Muscle layer of duodenum (tissue), 2 donors: ENCODE measurements at regions not wholly inside any gene's neighbourhood (a gene's known extent, or its start where the extent isn't known, plus 50 kb on each side); places are given as distances from the start of the nearest gene placed in this dataset.

Experiments
- H3K27ac ChIP-seq: one replicate; pipeline ENCODE4 v1.7.0; 2013; ENCODE audit warnings: mild to moderate bottlenecking, low read length
- H3K27me3 ChIP-seq: one replicate; pipeline ENCODE4 v1.7.0; 2013; ENCODE audit warnings: low read depth, mild to moderate bottlenecking, control low read depth, low read length
- H3K36me3 ChIP-seq, 2 donors: one replicate each; pipeline ENCODE4 v1.7.0; 2013; ENCODE audit warnings: low read length in 2 of 2, control low read depth in 1 of 2, mild to moderate bottlenecking in 1 of 2; ENCODE audit not compliant: insufficient read depth in 2 of 2, control insufficient read depth in 1 of 2
- H3K4me1 ChIP-seq, 2 donors: one replicate each; pipeline ENCODE4 v1.7.0; 2013; ENCODE audit warnings: low read length in 2 of 2, mild to moderate bottlenecking in 2 of 2, control low read depth in 1 of 2, moderate library complexity in 1 of 2; ENCODE audit not compliant: insufficient read depth in 2 of 2, control insufficient read depth in 1 of 2
- H3K4me3 ChIP-seq, 2 donors: one replicate each; pipeline ENCODE4 v1.7.0; 2013; ENCODE audit warnings: low read length in 2 of 2, low read depth in 1 of 2, mild to moderate bottlenecking in 1 of 2
- H3K9me3 ChIP-seq, 2 donors: one replicate each; pipeline ENCODE4 v1.7.0; 2013; ENCODE audit warnings: low read length in 2 of 2, control low read depth in 1 of 2, mild to moderate bottlenecking in 1 of 2; ENCODE audit not compliant: control insufficient read depth in 1 of 2
- donor health status: healthy.

DNA sequence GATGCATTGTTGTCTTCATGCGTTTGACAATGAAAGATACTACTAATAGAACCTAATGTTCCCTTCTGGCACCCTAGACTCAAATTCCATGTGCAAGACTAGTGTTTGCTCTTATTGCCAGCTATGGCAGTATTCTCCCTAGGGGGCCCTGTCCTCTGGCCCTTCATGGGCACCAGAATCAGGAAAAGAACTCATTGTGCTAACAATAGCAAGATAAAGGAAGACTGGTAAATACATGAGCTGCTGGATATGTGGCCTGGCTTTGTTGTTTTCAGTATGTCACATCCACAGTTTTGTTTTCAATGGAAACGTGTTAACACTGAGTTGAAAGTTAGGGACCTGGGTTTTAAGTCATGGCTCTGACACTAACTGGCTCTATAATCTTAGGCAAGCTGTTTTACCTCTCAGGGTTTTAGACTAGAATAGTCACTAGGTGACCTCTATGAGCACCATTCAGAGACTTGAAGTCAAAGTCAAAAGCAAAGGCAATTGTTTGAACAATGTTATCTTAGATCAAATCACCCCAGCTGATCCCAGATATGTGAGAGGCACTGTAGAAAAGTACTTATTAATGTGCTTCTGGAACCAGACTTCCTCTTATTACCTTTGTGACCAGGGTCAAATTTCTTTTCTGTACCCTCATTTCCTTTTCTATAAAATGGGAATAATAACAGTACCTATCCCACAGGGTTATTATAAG is 253.7 kb upstream of the DIAPH2 start:
- H3K27ac ChIP-seq: no peak overlapping the region
- H3K4me3 ChIP-seq: no peak overlapping the region
- no peaks in the 10 kb centered on the region for H3K9me3 ChIP-seq
- H3K27me3 ChIP-seq: no peaks in the 10 kb centered on the region
- H3K4me1 ChIP-seq: no peaks in the 10 kb centered on the region
- no peaks in the 10 kb centered on the region for H3K36me3 ChIP-seq

DNA sequence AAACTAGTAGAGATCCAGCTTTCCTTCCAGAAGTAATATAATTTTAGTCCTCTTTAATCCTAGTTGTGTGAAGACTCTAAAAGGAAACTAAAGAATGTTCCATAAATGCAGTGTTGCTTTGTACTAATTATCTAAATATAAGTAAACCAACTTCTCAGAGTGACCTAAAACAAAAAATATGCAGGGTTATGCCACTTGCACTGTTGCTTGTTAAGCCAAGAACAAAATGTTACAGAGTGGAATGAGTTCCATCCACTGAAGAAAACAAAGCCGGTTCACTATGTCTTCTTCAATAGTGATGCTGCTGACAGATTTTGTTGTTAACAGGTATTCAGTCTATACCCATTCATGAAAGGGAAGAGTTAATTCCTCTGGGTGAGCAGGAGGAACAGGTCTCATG is 252.0 kb upstream of the DIAPH2 start:
- H3K27me3 ChIP-seq: no peaks in the 10 kb centered on the region
- no peaks in the 10 kb centered on the region for H3K4me1 ChIP-seq
- no peaks in the 10 kb centered on the region for H3K9me3 ChIP-seq
- H3K36me3 ChIP-seq: no peaks in the 10 kb centered on the region
- H3K4me3 ChIP-seq: no peak overlapping the region
- H3K27ac ChIP-seq: no peak overlapping the region

DNA sequence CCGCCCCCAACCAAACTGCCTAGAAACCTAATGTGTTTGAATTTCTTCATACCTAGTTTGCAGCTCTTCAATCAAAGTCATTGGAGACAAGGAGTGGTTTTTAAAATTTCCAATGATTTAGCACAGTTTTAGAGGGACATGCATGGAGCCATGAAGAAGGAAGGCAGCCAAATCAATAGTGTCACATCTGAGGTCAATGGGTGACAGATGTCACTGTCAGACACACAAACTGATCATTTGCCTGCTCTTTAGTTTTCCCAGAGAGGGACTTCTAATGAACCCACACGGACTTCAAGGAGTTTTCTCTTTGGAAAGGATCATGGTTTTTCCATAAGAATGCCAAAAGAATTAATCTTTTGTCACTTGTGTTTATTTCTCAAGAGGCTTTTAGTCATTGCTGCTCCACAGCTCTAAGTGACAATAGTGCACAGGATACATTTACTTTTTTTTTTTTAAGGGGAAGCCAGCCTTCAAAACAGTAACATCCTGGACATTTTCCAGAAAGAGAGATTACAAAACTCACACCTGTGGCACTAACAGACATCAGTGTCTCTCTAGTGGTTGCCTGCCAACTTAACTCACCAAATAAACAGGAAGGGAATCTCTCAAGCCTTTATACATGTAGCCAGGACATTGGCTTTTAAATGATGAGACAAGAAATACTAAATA is 251.1 kb upstream of the DIAPH2 start:
- Histone ChIP-seq H3K4me1 (no peaks in the 10 kb centered on the region), H3K27ac (no peak overlapping the region), H3K27me3 (no peaks in the 10 kb centered on the region)

DNA sequence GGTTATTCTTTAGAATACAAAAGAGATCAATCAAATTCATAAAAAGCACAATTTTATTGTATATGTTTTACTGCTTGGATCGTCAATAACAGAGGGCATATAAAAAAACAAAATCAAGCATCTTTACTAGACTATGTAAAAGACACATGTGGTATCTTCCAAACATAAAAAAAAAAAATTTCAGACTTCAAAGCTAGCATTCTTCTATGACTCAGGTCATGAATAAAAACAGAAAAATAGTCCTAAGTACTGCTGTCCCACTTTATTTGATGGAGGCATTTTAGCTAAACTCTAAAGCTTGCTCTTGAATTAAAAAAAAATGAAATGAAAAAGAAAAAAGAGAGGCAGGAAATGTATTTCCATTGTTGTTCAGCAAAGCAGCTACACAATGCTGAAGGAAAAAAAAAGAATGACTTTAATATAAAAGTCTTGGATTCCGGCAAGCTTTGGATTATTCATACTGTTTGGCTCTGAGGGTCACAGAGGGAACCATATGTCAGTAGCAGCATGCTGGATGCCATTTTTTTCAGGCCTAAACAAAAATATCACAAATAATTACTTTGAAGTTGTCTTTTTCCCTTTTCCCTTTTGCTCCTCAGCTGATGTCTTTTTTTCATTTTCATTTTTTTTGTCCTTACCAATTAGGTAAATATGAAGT is 249.1 kb upstream of the DIAPH2 start:
- H3K27me3 ChIP-seq: no peaks in the 10 kb centered on the region

More for the DNA sequence above, 251.1 kb upstream of the DIAPH2 start:
- Histone ChIP-seq H3K9me3 (no peaks in the 10 kb centered on the region), H3K36me3 (no peaks in the 10 kb centered on the region), H3K4me3 (no peak overlapping the region)

DNA sequence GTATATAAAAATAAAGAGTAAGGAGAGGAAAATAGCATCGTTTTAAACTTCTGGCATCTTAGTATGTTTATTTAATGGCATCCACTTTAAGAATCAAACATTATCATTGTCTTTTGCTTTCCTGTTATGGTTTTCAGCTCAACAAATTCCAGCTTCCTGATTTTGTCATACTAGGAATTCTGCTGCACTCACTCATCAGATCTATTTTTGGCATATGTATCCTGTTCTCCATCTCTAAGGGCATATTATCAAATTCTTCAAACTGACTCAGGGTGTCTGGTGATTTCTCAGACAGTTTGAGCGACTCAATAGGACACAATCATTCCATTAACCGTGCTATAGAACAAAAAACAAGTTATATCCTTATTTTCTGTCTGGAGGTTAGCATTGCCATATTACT is 248.5 kb upstream of the DIAPH2 start:
- no peaks in the 10 kb centered on the region for H3K36me3 ChIP-seq
- H3K4me1 ChIP-seq: no peaks in the 10 kb centered on the region
- no peaks in the 10 kb centered on the region for H3K27me3 ChIP-seq
- no peaks in the 10 kb centered on the region for H3K9me3 ChIP-seq
- no peak overlapping the region for H3K4me3 ChIP-seq
- no peak overlapping the region for H3K27ac ChIP-seq

More for the DNA sequence above, 249.1 kb upstream of the DIAPH2 start:
- H3K4me1 ChIP-seq: no peaks in the 10 kb centered on the region
- no peaks in the 10 kb centered on the region for H3K9me3 ChIP-seq
- H3K4me3 ChIP-seq: no peak overlapping the region
- H3K36me3 ChIP-seq: no peaks in the 10 kb centered on the region
- no peak overlapping the region for H3K27ac ChIP-seq

DNA sequence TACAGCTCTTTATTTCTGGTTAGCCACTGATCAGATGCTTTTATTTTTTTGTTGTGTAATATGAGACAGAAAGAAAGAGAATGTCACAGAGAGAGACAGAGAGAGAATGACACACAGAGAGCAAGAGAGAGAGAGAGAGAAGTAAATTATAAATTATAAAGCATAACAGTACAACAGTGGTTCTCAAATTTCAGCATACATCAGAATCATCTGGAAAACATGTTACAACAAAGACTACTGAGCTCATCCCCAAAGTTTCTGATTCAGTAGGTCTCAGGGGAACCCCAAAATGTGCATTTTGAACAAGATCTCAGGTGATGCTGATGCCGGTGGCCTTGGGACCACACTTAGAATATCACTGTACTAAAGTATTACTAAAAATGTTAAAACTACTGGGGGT is 245.8 kb upstream of the DIAPH2 start:
- Histone ChIP-seq H3K27ac (no peak overlapping the region), H3K4me1 (no peaks in the 10 kb centered on the region), H3K36me3 (no peaks in the 10 kb centered on the region), H3K9me3 (no peaks in the 10 kb centered on the region), H3K27me3 (no peaks in the 10 kb centered on the region), H3K4me3 (no peak overlapping the region)

DNA sequence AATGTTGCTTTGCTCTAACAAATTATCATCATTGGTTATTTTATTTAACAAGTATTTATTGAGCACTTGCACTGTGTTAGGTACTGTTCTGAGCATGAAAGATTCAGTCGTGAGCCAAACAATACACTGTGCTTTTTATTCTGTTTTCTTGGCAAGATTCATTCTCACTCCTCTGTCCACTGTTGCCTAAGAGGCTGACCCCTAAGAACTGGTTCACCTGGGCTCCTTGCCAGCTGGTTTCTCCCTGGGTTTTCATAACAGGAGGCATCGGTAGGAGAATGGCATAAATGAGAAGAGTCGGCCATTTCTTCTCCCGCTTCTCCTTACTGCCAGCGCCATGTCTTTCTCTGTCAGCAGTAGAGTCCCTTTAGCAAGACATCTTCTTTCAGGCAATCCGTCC is 243.7 kb upstream of the DIAPH2 start:
- H3K27ac ChIP-seq: no peak overlapping the region
- no peaks in the 10 kb centered on the region for H3K36me3 ChIP-seq
- H3K27me3 ChIP-seq: no peaks in the 10 kb centered on the region
- no peaks in the 10 kb centered on the region for H3K4me1 ChIP-seq
- H3K9me3 ChIP-seq: no peaks in the 10 kb centered on the region
- no peak overlapping the region for H3K4me3 ChIP-seq

DNA sequence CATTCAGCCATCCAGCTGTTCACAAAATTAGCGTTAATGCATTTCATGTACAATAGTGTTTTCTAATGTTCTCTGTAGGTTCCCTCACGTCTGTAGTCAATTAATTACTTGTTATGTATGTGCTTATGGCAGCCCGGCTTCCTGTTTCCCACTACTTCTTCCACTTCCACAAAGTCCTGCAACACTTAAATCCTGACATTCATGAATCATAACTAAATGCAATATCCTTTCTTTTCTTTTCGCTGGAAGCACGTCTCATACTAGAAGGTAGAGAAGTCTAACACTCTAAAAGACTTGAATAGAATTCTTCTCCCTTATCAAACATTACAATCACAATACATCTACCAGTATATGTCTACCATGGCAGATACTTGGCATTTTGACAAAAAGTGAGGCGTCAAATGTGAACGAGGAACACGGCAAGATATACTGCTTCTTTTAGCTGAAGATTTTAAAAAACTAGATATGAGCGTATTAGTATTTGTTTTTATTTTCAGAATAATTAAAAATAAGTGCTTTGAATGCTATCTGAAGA is 239.0 kb upstream of the DIAPH2 start:
- H3K9me3 ChIP-seq: no peaks in the 10 kb centered on the region
- H3K27ac ChIP-seq: no peak overlapping the region
- no peaks in the 10 kb centered on the region for H3K27me3 ChIP-seq
- no peak overlapping the region for H3K4me3 ChIP-seq
- no peaks in the 10 kb centered on the region for H3K36me3 ChIP-seq
- no peaks in the 10 kb centered on the region for H3K4me1 ChIP-seq

DNA sequence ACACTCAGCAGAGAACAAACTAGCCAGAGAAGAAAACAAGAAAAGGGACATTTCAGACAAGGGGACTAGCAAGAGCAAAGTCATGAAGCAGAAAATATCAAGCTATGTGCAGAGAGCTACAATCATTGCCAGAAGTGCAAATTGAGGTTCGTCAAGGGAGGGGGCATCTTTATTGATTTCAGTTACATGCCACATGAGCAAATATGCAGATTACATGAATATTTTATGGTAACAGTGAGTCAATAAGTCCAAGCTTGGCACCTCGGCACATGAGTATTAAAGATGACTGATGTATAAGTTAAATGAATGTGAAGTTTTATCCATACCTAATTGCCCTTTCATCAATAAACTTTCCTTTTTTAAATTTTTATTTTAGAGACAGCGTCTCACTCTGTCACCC is 238.1 kb upstream of the DIAPH2 start:
- H3K27ac ChIP-seq: no peak overlapping the region
- H3K27me3 ChIP-seq: no peaks in the 10 kb centered on the region
- H3K4me1 ChIP-seq: no peaks in the 10 kb centered on the region
- no peak overlapping the region for H3K4me3 ChIP-seq
- H3K36me3 ChIP-seq: no peaks in the 10 kb centered on the region
- no peaks in the 10 kb centered on the region for H3K9me3 ChIP-seq

DNA sequence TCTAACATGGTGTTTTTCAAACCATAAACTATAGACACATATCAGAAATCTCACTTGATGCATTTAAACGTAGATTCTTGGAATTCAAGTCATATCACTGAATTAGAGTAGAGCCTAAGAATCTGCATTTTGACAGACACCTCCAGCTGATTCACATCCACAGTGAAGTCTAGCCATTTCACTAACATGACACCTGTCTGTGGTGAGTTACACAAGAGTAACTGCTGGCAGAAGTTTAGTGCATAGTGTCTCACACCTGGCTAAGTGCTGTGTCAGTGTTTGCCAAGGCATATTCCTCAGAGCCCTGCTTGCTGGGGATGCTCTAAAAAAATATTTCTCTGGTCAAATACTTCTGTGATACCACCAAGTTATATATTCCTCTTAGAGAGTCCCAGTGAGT is 237.5 kb upstream of the DIAPH2 start:
- Histone ChIP-seq H3K9me3 (no peaks in the 10 kb centered on the region), H3K4me1 (no peaks in the 10 kb centered on the region), H3K27me3 (no peaks in the 10 kb centered on the region), H3K4me3 (no peak overlapping the region), H3K27ac (no peak overlapping the region), H3K36me3 (no peaks in the 10 kb centered on the region)

DNA sequence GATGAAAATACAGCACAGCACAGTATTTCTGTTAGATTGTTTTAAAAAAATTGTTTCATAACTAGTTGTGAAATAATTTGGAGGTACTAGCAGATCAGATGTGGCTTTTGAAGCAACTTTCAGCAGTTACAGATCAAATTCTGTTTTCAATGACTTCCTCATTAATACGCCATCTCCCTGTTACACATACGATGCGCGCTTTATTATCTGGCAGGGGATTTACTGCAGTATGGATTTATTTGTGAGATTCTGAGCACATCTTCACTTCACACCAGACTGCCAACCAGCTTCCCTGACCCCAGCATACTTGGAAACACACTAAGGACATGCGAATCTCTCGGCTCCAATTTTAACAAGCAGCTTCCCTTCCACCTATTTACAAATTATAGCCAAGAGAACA is 235.5 kb upstream of the DIAPH2 start:
- H3K36me3 ChIP-seq: no peaks in the 10 kb centered on the region
- no peaks in the 10 kb centered on the region for H3K27me3 ChIP-seq
- no peak overlapping the region for H3K27ac ChIP-seq
- no peak overlapping the region for H3K4me3 ChIP-seq
- no peaks in the 10 kb centered on the region for H3K9me3 ChIP-seq
- no peaks in the 10 kb centered on the region for H3K4me1 ChIP-seq
